Nucleus accumbens (tissue), 56 donors: ENCODE measurements at regions not wholly inside any gene's neighbourhood (a gene's known extent, or its start where the extent isn't known, plus 50 kb on each side); places are given as distances from the start of the nearest gene placed in this dataset.
A peak's percentile ranks its signal among the peaks of the same experiment; 100 is the strongest.

Source experiments
- DNase-seq, 56 donors: peaks; one replicate each; lab custom pipeline; 2025; lab: John Stamatoyannopoulos, UW

- DNase-seq: no peak
Observed at GRCh38 chr3:72572489-72573007, 275.7 kb downstream of the SHQ1 start.

- DNase-seq: no peak
Observed at GRCh38 chr3:72571638-72572114, 276.6 kb downstream of the SHQ1 start.

GRCh38 chr3:72571052-72571451 is 277.2 kb downstream of the SHQ1 start:
- DNase-seq: no peak

GRCh38 chr3:72569754-72570440 is 278.3 kb downstream of the SHQ1 start:
- DNase-seq: no peak

- no peak for DNase-seq
Observed at GRCh38 chr3:72568083-72568482, 280.2 kb downstream of the SHQ1 start.

GRCh38 chr3:72567474-72567873 is 280.8 kb downstream of the SHQ1 start:
- no peak for DNase-seq

GRCh38 chr3:72565593-72565992 is 282.7 kb downstream of the SHQ1 start:
- DNase-seq: no peak

- DNase-seq: no peak
Observed at GRCh38 chr3:72563690-72564370, 284.4 kb downstream of the SHQ1 start.

- peak in 2 of 56 donors; percentile 2 to 9 for DNase-seq
Observed at GRCh38 chr3:72560846-72561675, 287.2 kb downstream of the SHQ1 start.

GRCh38 chr3:72559385-72559784 is 288.9 kb downstream of the SHQ1 start:
- no peak for DNase-seq

GRCh38 chr3:72558001-72558400 is 290.2 kb downstream of the SHQ1 start:
- no peak for DNase-seq

GRCh38 chr3:72555714-72556113 is 292.5 kb downstream of the SHQ1 start:
- no peak for DNase-seq

- DNase-seq: no peak
Observed at GRCh38 chr3:72554689-72555088, 293.6 kb downstream of the SHQ1 start.

- no peak for DNase-seq
Observed at GRCh38 chr3:72553298-72553697, 294.9 kb downstream of the SHQ1 start.

GRCh38 chr3:72550582-72551262 is 297.5 kb downstream of the SHQ1 start:
- DNase-seq: no peak

GRCh38 chr3:72549761-72550581 is 298.3 kb downstream of the SHQ1 start:
- DNase-seq: no peak

- no peak for DNase-seq
Observed at GRCh38 chr3:72548981-72549380, 299.3 kb downstream of the SHQ1 start.

GRCh38 chr3:72548461-72548860 is 299.8 kb downstream of the SHQ1 start:
- no peak for DNase-seq

- no peak for DNase-seq
Observed at GRCh38 chr3:72547183-72547582, 301.1 kb downstream of the SHQ1 start.

GRCh38 chr3:72544239-72544638 is 304.0 kb downstream of the SHQ1 start:
- no peak for DNase-seq
